ELF-1 (cell line): ENCODE measurements at regions not wholly inside any gene's neighbourhood (a gene's known extent, or its start where the extent isn't known, plus 50 kb on each side); places are given as distances from the start of the nearest gene placed in this dataset.
"Not testable (repeated sequence)": the region's sequence is repeated elsewhere in the genome, so short reads cannot be mapped to it uniquely, and the experiment has no call there.

Experiments used
- DNase-seq: peaks from one replicate; pipeline ENCODE4 v3.0.0-alpha.2; 2016; ENCODE audit warnings: low read depth, low spot score

DNA sequence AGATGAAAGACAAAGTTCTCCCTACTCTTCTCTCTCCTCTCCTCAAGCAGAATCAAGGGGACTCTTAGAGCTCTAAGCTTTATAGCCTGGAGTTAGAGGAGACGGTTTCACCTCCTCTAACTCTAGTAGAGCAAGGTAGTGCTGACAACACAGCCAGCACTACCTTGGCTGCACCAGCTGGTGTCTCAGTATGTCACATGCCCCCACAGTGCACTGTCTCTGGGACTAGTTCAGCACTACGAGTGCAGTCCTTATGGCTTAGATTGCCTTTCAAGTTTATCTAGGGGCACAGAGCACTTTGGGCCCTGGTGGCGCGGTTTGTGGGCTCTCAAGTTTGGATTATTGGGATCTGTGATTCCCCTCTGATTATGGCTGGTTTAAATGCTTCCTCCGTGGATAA is 614.1 kb upstream of the NECTIN3 start:
- no peak for DNase-seq

- DNase-seq = no peak
Measured at GRCh38 chr3:110459021-110459420, 612.6 kb upstream of the NECTIN3 start.

DNA sequence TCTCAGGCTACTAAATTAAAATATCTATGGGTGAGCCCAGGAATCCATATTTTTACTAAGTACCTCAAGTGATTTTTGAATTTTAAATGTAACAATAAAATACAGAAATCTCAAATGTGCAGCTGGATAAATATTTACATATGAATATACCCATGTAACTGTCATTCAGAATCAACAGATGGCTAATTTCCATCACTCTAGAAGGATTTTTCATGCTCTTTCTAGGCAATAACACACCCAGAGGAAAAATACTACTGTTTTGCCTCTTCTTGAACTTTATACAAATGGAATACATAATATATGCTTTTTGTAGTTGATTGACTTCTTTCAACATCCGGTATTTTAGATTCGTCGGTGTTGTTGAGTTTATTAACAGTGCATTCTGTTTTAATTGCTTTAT is 601.3 kb upstream of the NECTIN3 start:
- no peak for DNase-seq

DNA sequence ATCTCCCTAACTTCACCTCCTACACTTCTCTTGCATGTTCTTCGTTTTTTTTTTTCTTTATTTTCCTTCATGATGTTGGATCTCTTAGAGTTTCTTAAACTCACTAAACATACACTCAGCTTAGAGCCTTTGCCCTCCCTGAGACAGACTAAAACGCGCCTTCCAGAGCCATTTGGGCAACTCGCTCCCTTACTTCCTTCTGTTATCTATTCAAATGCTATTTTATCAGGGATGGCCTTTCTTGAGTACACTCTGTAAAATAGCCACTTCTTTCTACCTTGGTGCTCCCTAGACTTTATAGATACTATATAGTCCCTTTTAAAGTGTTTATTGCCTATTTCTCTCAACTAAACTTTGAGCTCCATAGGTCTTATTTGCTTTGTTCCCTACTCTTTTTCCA is 598.2 kb upstream of the NECTIN3 start:
- DNase-seq = no peak

DNA sequence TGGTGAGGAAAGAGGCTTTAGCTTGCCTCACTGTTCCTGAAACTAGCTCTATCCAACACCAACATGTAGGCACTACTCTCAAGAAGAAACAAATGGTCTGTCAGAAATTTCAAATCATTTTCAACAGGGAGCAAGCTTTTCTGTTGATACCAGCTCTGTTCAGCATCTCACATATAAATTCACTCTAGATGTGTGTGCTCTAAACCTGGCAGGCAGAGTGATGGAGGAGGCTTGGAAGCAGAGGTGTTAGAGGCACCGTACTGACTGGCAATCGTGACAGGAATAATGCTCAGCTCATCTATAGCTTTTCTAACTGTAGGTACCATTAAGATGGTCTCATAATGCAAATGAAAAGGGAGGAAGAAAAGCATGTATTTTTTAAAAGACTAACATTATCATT is 597.2 kb upstream of the NECTIN3 start:
- DNase-seq = no peak

GRCh38 chr3:110478377-110479054 is 593.1 kb upstream of the NECTIN3 start:
- DNase-seq = no peak

DNA sequence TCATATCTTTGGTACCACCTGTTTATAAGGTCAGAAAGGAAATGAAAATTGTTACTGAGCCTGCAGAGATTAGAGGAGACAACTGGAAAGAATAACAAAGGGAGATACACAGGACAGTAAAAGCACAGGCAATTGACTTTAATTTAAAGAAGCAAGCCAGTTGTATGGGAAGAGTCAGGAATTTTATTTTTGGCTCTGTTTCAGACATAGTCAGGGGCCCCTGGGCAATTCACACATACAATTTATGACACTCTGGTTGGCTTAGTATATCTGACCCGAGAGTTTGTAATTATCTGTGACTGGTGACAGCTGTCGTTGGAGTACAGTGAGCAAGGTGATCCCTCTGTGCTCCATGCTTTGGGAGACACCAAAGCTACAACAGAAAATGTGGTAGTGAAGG is 591.9 kb upstream of the NECTIN3 start:
- no peak for DNase-seq

GRCh38 chr3:110485389-110485788 is 586.2 kb upstream of the NECTIN3 start:
- DNase-seq = no peak

DNA sequence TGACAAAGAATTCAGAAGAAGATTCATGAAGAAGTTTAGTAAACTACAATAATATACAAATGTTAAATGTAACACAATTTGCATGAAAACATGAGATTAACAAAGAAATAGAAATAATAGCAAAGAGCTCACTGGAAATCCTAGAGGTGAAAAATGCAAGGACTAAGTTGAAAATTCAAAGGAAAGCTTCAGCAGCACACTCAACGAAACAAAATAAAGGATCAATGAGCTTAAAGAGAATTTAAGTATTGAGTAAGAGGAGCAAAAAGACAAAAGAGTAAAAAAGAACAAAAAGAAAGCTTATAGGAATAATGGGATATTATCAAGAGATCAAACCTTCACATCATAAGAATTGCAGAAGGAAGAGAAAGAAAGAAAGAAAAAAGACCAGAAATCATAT is 583.8 kb upstream of the NECTIN3 start:
- no peak for DNase-seq

GRCh38 chr3:110491413-110491812 is 580.2 kb upstream of the NECTIN3 start:
- no peak for DNase-seq

DNA sequence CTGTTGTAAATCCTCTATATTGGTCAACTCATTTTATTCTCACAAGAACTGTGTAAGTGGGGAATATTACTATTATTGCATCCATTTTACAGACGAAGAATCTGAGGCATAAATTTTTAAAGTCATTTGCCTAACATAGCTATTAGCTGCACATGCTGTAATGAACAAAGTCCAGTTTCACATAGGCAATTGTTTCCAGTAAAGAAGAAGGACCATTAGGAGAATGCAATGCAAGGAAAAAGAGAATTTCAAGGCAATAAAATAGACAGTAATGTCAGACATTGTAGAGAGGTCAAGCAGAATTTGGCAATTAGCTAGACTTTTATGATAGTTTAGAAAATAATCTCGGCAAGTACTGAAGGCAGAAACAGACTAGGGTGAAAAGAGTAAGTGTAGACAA is 578.7 kb upstream of the NECTIN3 start:
- no peak for DNase-seq

DNA sequence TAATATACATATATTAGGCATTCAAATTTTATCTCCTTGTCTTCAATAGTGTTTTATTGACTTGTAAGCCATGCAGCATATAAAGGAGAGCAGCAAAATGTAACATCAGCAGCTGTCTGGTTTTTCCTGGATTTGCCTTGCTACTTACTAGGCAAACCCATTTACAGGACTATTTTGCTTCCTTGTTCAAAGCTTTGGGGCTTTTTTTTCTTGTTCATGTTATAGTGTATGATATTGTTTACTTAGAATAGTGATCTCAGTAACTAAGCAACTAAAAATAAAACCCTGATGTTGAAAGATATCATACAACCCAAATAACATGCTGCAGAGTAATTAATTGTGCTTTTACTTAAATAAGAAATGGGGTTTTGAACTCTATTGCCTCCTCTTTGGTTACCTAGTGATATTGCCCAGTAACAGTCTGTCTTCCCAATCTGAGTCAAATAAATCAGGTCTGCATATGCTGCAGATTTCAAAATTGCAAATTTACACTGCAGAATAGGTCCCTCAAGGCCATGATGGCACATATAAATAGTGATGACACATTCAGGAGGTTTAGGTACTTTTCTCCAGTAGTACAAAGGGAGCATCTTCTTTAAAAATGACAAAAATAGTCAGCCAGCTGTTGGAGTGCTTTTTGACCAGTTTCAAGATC is 578.1 kb upstream of the NECTIN3 start:
- DNase-seq = no peak

GRCh38 chr3:110494093-110494490 is 577.5 kb upstream of the NECTIN3 start:
- no peak for DNase-seq

GRCh38 chr3:110494728-110495127 is 576.9 kb upstream of the NECTIN3 start:
- no peak for DNase-seq

- peak; percentile 32 for DNase-seq
Measured at GRCh38 chr3:110495201-110495927, 576.3 kb upstream of the NECTIN3 start.

DNA sequence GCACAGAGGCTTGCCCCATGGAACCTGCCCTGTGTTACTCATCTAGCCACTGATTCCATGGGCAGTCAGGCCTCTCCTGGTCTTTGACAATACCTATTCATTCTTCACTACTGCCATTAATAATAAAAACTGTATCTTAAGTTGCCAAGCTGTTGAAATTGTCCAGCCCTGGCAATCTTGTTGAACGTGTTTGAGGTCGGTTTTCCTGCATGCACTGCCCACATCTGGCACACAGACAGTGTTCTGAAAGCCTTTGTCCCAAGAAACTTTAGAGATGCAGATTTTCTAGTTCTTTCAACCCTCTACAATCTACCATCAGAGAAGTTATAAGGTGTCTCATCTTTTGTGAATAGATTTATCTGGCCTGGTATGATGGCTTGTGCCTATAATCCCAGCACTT is 567.2 kb upstream of the NECTIN3 start:
- no peak for DNase-seq

- DNase-seq = no peak
Measured at GRCh38 chr3:110504901-110505300, 566.7 kb upstream of the NECTIN3 start.

DNA sequence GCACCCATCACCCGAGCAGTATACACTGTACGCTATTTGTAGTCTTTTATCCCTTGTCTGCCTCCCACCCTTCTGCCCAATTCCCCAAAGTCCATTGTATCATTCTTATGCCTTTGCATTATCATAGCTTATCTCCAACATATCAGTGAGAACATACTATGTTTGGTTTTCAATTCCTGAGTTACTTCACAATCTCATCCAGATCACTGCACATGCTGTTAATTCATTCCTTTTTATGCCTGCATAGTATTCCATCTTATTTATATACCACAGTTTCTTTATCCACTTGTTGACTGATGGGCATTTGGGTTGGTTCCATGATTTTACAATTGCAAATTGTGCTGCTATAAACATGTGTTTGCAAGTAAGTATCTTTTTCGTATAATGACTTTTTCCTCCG is 564.7 kb upstream of the NECTIN3 start:
- no peak for DNase-seq

GRCh38 chr3:110507570-110507969 is 564.0 kb upstream of the NECTIN3 start:
- DNase-seq = not testable (repeated sequence)

DNA sequence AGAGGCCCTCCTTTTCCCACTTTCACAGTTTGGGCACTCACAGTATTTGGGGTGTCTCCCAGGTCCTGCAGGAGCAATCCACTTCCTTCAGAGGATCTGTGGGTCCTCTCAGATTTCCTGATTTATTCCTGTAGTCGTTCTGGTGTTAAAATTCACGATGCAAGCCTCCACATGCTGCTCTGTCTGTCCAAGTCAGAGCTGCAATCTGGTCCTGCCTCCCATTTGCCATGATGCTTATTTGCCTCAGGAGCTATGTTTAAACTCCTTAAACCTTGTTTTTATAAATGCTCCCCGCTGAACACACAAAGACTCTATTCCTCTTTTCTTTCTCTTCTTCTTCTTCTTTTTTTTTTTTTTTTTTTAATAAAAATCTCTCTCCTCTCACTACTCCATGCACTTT is 558.7 kb upstream of the NECTIN3 start:
- DNase-seq = no peak

DNA sequence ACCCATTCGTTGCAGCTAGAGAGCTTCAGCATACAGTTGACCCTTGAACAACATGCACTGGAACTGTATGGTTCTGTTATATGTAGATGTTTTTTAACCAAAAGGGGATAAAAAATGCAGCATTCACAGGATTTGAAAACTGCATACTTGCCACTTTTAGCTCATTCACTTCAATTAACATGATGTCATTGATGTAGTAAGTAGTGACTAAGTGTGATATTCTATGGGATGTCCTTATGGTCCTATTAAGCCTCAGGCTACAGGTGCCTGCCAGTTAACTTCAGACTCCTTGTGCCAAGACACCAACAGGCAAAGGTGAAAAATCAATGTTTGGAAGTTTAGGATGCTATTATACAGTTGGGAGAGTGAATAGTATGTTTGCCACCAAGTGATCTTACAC is 553.6 kb upstream of the NECTIN3 start:
- DNase-seq = no peak

GRCh38 chr3:110519071-110519470 is 552.5 kb upstream of the NECTIN3 start:
- DNase-seq = no peak

- no peak for DNase-seq
Measured at GRCh38 chr3:110521019-110521418, 550.6 kb upstream of the NECTIN3 start.
